Stimulated activated CD4-positive, alpha-beta T cell treated with anti-CD3 and anti-CD28 coated beads, Interleukin-4, amount 100 ng/mL, for 4 hours (primary cell): ENCODE measurements at regions not wholly inside any gene's neighbourhood (a gene's known extent, or its start where the extent isn't known, plus 50 kb on each side); places are given as distances from the start of the nearest gene placed in this dataset.

Source experiments
- DNase-seq, 2 experiments: peaks; one replicate each; pipeline ENCODE4 v3.0.0-alpha.2; 2020

DNA sequence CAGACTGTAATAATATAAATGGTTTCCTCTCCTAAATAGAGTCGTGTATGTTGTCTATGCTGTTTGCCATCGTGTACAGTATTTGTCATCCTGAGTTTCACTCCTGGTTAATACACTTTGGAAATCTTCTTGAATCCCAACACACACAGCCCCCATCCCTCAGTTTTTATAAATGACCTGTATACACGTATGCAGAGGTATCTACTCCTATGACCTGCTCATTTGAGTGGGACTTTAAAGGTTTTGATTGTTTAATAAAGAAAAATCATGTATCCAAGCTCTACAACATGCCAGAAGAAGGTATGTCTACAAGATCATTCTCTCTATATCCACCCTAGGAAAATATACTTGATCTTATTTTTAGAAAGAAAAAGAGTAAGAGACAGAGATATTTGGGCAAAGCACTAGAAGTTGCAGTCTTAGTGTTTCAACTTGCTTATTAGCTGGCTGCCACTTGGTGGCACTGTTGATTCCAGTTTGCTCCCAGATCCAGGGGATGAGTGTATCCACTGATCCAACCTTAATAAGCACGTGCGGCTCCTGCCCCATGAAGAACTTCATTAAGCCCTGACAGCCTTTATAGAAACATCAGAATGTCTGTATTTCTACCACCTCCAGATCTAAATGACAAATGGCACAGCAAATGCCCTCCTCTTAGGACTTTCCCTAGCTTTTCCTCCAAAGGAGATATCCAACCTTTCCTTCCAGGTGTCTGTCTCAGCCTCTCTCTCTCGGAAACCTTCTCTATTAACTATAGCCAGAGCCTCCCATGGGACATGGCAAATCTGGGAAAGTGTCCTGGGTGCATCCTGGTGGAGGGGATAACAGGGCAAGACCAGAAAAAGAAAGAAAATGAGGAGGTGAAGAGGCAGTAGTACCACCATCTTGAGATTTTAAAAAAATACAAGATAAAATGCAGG, 181.6 kb upstream of the NEBL start:
- DNase-seq: no peak

DNA sequence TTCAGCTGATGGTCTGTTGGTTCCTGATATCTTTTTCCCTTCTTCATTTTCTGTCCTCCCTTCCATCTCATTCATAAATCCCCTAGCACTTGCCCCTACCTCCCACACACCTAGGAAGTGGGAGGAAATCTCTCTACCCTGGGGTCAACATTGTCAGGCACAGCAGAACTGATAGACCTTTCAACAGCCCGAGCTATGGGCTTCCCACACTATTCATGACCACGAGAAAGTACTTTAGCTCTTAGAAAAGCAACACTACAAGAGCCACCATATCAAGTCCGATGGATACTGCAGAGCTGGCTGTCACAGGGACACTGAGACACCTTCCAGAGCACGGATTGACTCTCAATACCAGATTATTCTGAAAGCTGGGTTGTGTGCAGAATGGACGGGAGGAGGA, 180.6 kb upstream of the NEBL start:
- no peak for DNase-seq

DNA sequence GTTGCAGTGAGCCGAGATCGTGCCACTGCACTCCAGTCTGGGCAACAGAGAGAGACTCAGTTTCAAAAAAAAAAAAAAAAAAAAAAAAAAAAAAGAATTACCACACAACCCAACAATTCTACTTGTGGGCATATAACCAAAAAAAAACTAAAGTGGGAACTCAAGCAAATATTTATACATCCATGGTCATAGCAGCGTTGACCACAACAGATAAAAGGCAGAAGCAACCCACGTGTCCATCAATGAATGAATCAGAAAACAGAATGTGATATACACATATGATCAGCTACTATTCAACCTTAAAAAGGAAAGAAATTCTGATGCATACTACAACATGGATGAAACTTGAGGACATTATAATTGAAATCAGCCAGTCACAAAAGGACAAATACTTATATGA, 179.3 kb upstream of the NEBL start:
- no peak for DNase-seq

DNA sequence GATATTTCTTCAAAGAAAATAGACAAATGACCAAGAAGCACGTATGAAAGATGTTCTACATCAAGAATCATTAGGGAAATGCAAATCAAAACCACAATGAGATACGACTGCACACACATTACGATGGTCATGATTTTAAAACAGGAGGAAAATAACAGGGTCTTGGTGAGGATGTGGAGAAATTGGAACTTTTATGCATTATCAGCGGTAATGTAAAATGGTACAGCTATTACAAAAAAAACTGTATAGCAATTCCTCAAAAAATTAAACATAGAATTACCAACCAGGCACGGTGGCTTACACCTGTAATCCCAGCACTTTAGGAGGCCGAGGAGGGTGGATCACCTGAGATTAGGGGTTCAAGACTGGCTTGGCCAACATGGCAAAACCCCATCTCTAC, 178.8 kb upstream of the NEBL start:
- no peak for DNase-seq

DNA sequence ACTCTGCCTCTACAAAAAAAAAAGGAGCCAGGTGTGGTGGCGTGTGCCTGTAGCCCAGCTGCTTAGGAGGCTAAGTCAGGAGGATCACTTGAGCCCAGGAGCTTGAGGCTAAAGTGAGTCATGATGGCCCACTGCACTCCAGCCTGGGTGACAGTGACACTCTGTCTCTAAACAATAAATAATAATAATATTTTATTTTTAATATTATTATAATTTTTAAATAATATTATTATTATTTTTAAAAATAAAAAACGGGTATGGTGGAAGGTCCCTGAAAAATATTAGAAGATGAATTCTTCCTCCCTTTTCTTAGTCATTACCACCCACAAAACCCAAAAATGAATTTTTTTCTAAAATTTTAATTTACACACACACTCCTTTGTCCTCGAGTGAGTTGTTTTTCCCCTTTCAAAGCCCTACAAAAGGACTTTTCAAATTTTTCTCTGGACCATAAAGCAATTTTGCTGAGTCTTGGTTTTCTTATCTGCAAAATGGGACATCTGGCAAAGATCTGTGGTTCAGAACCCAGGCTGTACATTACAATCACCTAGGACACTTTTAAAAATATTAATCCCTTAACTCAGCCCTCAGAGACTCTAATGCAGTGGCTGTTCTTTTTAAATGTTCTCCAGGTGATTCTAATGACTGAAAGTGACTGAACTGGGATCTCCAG, 174.0 kb upstream of the NEBL start:
- DNase-seq: no peak

DNA sequence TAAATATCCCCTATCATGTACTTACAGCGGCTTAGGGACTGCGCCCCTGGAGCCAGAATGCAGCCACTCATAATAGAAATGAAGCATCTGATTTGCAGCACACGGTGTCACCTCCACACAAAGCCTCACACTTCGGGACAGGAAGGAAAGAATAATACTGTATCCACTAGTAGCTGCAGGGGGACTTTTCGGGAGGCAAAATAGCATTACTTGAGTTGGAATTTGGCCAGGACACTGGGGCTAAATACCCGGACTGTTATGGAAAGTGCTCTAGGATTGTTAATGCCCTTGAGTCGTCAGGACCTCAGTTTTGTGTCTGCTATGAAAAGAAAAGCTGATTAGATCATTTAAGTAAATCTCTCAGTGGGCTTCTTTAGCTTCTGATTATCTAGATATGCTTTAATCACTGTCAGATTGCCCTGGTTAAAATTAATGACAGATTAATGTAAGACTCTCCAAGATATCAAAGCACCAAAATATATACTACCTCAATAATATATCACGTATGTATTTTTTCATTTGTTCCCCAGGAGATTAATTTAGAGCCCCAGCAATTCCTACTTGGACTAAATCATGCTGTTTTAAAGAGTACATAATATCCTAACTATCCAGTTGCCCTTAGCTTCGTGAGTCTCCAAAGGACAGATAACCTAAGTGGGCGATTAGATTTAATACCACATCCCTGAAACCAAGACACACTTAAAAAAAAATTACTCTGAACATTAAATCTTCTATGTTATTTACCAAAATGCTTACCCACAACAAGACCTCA, 173.0 kb upstream of the NEBL start:
- no peak for DNase-seq

DNA sequence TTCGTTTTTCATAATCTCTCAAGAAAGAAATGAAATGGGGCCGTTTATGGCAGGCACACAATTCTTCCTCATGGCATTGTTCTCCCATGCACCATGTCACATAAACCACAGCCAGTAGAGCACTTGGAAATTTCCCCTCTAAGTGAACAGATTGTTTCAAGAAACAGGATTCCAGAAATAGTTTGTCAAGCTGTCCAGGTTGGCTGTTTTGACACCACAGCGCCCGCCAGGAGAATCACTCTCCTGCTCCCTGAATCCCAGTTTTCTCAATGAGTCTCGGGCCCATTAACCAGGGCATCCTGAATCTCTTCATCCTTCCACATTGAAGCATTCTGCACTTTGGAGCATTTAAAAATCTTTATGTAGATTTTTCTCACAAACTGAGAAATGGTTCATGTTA, 172.2 kb upstream of the NEBL start:
- DNase-seq: no peak

DNA sequence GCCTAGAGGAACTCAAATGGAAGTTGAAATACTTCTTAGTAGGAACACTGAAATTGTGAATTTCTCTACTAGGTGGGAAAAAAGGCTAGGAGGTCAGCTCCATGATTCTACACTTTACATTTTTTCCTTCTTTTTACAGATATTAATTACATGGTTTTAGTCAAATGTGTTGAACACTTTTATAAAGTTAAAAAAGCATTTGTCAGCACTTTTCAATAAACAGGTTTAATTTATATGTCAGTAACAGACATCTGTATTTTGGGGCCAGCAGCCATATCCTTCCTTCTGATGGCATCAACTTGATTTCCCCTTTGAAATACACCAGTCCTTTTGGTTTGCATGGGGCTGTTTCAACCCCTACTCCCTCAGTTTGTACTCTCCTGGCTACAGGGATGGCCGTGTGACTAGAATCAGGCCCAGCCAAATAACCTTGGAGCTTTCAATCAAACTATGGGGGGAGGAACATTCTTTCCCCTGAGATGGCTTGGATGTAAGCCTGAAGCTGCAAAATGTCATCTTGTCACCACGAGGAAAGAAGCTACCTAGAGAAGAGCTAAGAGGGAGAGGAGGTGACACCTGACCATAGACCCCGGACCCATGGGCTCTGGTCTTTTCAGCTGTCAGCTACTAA, 171.0 kb upstream of the NEBL start:
- DNase-seq: no peak

DNA sequence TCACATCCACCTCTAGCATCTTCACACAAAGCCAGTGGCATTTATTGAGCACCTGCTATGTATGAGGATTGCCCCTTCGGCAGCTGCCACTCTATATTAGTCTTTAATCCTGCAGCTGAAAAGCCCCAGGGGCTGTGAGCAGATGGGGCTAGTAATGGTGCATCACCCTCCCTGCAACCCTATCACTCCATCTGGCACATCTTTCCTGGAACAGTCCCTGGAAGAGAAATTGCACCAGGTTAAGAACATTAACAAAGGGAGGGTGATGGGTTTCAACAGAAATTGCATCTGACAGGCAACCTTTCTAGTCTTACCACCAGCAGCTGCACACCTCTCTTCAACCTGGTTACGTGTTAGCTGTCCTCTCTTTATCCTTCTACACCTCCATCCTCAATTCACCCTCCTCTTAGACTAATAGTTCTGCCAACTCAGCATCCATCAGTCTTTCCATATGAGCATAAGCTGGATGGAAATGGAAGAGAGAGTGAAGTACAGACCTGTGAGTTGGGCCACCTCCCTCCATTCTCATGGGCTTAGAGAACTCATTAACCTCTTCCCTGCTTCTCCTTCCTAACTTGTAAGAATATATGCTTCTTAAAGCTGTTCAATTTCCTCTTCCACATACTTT, 168.6 kb upstream of the NEBL start:
- DNase-seq: no peak

DNA sequence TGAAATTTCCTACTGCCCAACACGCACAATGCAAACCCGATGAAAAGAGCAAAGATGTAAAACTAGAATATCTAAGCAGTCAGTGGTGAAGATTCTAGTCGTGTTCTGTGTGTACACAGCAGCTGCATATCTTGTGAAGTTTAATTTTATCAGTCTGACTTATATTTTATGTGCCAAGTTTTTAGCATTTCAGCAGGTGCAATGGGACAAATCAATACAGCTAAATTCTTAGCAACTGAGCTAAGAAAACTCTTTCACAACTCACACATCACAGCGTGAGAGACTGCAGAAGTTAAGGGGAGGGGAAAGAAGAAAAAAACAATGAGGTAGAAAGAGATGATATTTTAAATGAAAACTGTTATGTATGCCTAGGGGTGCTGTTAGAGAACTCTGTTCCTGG, 164.9 kb upstream of the NEBL start:
- no peak for DNase-seq

DNA sequence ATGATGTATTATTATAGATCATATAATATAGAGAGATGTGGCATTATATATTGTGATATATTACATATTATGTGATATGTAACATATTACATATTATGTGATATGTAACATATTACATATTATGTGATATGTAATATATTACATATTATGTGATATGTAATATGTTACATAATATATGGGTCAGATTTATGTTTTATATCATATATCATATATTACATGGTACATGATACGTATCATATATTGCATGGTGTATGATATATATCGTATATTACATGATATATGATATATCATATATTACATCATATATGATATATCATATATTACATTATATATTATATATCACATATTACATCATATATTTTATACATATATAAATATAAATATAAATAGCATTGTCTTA, 164.1 kb upstream of the NEBL start:
- DNase-seq: no peak

DNA sequence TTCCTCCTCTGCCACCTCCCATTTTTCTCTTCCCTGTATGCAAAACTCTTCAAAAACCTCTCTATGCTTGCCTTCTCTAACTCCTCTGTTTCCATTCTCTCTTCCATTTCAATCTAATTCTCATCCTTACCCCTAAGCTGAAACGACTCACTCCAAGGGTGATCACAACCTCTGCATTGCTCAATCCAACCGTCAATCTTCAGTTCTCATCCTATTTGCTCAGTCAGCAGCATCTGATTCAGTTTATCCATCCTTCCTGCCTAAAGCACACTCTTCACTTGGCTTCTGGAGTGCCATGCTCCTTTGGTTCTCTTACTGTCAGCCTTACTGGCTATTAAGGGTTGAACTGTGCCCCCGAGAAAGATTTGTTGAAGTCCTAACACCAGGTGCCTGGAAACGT, 163.5 kb upstream of the NEBL start:
- no peak for DNase-seq

DNA sequence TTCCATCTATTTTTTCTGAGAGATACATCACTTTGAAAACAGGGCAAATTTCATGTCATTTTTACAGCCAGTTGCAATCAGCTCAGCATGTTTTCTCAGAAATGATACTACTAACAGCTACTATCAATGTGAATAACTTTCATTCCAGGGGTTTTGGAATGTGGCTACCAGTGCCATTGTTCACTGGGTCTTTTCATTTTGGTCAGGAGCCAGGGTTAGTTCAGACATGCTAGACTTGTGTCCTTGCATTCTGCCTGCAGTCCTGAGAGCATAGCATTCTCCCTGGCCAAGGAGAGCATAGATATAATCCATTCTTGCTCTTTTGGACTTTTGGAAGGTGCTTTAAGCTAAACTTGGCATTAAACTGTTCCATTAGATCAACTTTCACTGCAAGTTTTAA, 160.9 kb upstream of the NEBL start:
- no peak for DNase-seq

DNA sequence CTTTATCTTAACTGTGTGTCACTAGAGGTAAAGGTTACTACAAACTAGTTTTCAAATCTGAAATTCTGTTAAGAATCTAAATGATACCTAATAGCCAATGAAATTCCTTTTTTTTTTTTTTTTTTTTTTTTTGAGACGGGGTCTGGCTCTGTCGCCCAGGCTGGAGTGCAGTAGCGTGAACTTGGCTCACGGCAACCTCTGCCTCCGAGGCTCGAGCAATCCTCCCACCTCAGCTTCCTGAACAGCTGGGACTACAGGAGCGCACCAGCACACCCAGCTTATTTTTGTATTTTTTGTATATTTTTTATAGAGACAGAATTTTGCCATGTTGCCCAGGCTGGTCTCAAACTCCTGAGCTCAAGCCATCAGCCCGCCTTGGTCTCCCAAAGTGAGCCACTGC, 160.3 kb upstream of the NEBL start:
- DNase-seq: no peak

DNA sequence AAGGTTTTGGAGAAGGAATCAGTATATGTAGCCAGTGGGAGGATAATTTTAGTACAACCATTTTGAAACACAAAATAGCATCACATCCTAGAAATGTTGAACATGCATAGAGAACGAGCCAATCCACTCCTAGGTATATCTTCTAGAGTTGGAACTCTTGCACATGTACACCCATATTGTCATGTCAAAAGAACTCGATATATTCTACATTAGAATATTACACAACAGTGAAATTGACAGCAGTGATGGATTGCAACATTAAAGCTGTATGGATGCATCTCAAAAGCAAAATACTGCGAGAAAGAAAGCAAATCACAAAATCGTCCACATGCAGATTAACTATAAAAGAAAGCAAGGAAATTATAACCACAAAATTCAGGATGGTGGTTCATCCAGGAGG, 159.3 kb upstream of the NEBL start:
- no peak for DNase-seq

DNA sequence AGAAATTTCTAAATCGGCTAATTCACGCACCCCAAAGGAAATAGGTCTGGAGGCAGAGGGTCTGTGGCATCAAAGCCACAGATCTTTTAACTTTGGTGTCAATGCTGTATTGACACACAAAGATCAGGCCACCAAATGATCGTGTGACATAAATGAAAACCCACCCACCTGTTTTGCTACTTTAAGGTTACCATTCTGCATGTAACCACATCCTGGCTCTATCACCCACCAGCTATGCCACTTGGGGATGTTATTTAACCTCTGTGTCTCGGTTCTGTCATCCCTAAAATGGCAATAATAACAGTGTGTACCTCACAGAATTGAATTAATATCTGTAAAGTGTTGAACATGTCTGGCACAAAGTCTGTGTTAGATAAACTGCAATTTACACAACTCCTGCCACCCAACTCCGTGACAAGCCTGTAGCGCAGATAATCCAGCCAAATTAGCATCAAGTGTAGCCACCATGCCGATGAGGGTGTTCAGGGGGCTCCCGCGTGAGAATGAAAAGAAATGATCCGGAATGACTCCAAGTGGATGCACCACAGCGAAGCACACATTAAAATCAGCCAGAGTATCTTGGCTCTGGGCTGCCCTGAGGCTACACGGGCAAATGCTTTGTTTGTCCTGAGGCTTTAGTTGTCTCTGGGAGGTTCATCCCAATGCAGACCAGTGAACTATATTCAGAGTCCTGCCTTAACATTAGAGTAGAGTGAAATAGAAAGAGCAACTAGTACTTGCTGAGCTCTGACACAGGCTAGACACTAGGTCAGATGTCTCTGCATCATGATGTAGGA, 158.4 kb upstream of the NEBL start:
- DNase-seq: no peak

DNA sequence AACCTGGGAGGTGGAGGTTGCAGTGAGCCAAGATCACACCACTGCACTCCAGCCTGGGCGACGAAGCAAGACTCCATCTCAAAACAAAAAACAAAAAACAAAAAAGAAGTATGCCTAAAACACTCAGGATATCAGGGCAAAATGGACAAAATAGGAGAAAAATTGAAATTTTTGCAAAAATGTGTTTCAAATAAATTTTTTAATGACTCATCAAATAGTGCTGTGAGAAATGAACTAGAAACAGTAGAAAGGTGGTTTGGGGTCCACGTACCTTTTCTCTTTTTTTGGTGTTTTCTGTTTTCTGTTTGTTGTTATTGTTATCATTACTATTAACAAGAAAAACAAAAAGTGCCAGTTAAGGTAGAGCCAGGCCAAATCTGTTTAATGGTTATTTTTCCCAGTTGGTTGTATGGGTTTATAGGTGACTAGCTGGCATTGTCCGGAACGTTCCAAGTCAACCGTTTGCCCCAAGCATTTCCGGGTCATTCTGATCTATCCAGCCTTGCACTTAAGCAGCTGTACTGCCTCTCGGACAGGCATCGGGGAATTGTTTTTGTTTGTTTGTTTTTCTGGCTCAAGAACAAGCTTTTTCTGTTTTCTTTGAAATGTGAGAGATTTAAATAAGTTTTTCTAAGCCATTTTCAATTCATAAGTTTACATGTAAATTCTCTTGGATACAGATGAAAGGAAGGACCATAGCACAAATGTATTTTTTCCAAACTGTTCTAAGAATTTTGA, 157.0 kb upstream of the NEBL start:
- no peak for DNase-seq

DNA sequence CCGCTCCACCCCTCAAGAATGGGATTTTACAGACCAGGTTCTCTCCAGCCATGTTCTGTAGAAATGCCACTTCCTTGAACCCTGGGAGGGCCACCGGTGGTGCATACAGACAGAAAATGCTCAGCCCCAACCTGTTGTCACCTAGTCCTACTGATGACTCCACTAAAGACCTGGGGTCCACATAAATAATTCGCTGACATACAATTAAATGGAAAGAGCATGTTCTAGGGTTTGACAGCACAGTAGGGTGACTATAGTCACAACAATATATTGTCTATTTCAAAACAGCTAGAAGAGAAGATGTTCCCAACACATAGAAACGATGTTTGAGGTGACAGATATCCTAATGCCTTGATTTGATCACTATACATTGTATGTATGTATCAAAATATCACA, 155.6 kb upstream of the NEBL start:
- no peak for DNase-seq

DNA sequence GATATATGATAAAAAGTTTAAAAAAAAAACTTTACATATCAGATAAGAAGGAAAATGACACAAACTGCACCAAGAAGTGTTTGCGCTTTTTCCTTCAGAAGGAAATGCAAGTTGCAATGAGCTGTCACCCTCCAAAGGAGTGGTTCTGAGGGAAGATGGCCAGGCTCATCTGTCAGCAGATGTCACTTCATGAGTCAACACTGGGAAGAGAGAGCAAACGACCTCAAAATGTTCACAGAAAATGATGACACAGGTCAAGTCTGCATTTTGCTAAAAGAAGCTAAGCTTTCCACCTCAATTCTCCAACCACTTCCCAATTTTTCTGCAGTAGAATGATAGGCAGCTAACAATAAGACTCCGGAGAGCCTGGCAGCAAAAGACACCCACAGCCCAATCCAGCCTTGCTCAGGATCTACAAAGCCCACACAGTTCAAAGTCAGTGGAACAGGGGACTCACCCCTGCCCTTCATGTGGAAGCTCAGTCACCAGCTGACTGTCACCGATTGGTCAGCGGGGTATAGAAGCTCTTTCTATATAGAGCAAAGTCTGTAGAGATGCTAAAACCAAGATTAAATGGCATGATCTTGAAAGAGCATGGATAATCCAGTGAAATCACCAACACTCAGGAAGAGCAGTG, 155.1 kb upstream of the NEBL start:
- no peak for DNase-seq

DNA sequence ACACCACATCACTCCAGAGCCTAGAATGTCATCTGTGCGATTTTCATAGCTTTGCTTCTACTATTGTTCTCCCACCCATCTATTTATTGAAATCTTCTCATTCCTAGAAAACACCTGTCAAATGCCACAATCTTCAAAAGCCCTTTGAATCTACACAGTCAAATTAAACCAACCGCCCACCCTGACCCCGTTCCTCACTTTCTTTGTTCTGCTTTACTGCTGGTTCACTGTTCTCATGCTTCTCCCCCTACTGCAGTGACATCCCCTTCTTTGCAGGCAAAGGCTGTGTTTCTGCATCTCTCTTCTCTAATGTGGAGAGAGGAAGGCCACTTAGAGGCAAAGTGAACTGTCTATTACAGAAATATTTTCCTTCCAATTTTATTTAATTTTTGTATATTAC, 152.4 kb upstream of the NEBL start:
- no peak for DNase-seq

DNA sequence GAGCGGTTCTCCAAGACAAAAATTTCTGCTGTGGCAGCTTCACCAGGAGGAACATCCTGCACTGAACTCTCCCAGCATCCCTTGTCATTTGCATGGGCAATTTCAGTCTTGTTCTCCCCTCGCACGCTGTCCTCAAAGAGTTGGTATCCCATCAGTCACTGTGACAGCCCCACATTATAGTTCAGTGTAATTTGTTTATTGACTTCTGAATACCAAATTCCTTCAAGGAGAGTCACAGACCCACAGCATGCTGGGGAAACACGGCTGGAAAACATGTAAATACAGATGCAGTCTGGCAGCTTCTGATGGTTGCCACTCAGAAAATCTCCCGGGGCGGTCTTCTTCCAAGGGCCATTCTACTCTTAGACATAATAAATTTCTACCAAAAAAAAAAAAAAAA, 151.0 kb upstream of the NEBL start:
- no peak for DNase-seq
